WERI-Rb-1 (cell line): ENCODE measurements at regions not wholly inside any gene's neighbourhood (a gene's known extent, or its start where the extent isn't known, plus 50 kb on each side); places are given as distances from the start of the nearest gene placed in this dataset.

Experiments
- DNase-seq: peaks from one replicate; pipeline ENCODE4 v3.0.0-alpha.2; 2020
- H3K27ac ChIP-seq: fragments of 250-450 bp; sonication (Bioruptor Pico); 2 replicates; pipeline ENCODE4 v1.5.1; 2020; ENCODE audit warnings: mild to moderate bottlenecking, moderate library complexity
- H3K27me3 ChIP-seq: fragments of 250-450 bp; sonication (Bioruptor Pico); 2 replicates; pipeline ENCODE4 v1.5.1; 2021; ENCODE audit warnings: mild to moderate bottlenecking, low read depth, moderate library complexity; ENCODE audit not compliant: insufficient read depth, severe bottlenecking
- H3K36me3 ChIP-seq: fragments of 250-450 bp; sonication (Bioruptor Pico); 2 replicates; pipeline ENCODE4 v1.5.1; 2020; ENCODE audit warnings: mild to moderate bottlenecking, moderate library complexity
- H3K4me3 ChIP-seq: 2 replicates; pipeline ENCODE4 v1.5.1; 2011; ENCODE audit warnings: low read depth, mild to moderate bottlenecking, control low read depth, low read length
- H3K9me3 ChIP-seq: fragments of 250-450 bp; sonication (Bioruptor Pico); 2 replicates; pipeline ENCODE4 v1.5.1; 2021; ENCODE audit warnings: mild to moderate bottlenecking, moderate library complexity; ENCODE audit not compliant: severe bottlenecking
- TF ChIP-seq, protein P1 (sequence below): IDR thresholded peaks from 2 replicates; pipeline ENCODE4 v1.5.1; 2011; ENCODE audit warnings: low read depth, mild to moderate bottlenecking, control low read depth, inconsistent platforms, low read length

DNA sequence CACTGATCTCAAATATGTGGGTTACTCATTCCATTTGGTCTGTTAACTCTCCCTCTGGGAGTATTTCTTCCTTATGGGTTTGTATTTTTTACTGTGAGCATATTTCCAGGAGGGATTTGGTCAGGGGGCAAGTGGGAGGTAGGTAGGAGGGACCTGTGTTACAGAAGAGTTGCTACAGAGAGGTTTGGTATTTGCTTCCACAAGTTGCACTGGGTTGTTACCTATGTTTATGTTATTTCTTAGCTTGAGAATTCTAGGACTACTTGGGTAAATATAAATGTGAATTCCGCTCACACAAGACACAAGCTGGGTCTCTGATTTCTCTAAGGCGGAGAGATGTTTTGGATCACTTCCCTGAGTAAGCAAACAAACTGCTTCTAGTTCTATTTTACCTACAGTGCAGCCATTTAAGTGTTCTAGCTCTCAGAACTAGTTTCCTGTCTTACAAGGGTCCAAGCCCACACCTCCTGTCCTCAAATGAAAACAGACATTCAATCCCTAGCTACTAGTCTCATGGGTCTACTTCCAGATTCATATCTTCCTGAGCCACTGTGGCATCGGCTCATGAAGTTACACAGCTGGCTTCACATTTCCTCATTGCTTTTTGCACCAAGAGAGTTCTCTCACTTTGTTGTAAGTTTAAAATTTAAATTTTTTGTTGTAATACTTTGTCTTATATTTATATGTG lies 75.4 kb upstream of the PPP1R3C start:
- Histone ChIP-seq H3K36me3 (no peaks in the 10 kb centered on the region), H3K4me3 (no peak overlapping the region), H3K27me3 (no peaks in the 10 kb centered on the region), H3K9me3 (no peaks in the 10 kb centered on the region), H3K27ac (no peak overlapping the region)
- no peak for DNase-seq
- TF ChIP-seq, protein P1, sequence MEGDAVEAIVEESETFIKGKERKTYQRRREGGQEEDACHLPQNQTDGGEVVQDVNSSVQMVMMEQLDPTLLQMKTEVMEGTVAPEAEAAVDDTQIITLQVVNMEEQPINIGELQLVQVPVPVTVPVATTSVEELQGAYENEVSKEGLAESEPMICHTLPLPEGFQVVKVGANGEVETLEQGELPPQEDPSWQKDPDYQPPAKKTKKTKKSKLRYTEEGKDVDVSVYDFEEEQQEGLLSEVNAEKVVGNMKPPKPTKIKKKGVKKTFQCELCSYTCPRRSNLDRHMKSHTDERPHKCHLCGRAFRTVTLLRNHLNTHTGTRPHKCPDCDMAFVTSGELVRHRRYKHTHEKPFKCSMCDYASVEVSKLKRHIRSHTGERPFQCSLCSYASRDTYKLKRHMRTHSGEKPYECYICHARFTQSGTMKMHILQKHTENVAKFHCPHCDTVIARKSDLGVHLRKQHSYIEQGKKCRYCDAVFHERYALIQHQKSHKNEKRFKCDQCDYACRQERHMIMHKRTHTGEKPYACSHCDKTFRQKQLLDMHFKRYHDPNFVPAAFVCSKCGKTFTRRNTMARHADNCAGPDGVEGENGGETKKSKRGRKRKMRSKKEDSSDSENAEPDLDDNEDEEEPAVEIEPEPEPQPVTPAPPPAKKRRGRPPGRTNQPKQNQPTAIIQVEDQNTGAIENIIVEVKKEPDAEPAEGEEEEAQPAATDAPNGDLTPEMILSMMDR, result no peak

DNA sequence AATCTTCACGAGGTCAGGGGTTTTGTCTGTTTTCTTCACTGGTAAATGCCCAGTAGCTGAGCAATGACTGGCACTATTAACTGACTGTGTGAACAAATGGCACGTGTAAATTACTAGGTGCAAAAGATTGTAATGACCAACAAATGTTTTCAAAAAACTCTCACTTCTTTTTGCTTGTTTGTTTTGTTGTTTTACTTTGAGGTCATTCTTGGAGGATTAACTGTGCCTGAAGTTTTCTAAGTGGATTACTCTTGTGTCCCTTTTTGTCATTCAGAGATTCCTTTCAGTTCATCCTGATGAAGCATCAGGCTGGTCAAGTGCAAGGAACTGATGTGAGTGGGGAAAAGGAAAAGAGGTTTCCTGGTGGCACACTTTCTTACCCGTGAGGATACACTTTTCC lies 74.4 kb upstream of the PPP1R3C start:
- TF ChIP-seq, protein P1, result no peak
- no peak overlapping the region for H3K27ac ChIP-seq
- no peaks in the 10 kb centered on the region for H3K27me3 ChIP-seq
- no peaks in the 10 kb centered on the region for H3K9me3 ChIP-seq
- H3K4me3 ChIP-seq, result no peak overlapping the region
- DNase-seq, result no peak
- H3K36me3 ChIP-seq, result no peaks in the 10 kb centered on the region

DNA sequence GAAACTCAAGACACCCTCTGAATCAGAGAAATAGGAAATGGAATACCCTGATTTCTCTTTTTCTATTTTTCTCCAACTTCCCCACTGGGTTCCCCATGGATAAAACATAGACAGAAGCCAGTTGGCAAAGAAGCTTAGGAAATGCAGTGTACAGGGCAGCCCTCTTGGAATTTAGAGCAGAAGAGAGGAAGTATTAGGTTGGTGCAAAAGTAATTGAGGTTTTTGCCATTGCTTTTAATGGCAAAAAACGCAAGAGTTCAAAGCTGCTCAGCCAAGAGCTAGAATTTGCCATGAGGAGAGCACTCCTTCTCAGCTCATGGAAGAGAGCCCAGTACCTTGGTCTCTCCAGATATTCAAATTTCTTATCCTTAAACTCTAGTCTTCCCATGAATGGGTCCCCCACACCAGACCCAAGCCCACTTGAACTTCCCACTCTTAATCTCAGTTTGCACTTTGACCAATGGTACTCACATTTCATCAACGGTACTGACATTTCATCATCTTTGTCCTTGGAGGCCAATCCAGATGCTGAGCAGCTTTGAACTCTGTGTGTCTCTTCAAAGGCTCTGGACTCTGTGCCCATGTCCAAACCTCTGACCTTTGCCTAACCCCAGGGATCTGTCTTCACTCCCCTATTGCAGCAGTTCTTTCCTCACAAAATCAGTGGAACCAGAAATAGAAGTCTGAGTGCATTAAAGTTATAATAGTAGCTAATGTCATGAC lies 73.2 kb upstream of the PPP1R3C start:
- no peak for DNase-seq
- no peaks in the 10 kb centered on the region for H3K36me3 ChIP-seq
- H3K4me3 ChIP-seq, result no peak overlapping the region
- H3K27me3 ChIP-seq, result no peaks in the 10 kb centered on the region
- no peaks in the 10 kb centered on the region for H3K9me3 ChIP-seq
- H3K27ac ChIP-seq, result no peak overlapping the region
- TF ChIP-seq, protein P1, result no peak

DNA sequence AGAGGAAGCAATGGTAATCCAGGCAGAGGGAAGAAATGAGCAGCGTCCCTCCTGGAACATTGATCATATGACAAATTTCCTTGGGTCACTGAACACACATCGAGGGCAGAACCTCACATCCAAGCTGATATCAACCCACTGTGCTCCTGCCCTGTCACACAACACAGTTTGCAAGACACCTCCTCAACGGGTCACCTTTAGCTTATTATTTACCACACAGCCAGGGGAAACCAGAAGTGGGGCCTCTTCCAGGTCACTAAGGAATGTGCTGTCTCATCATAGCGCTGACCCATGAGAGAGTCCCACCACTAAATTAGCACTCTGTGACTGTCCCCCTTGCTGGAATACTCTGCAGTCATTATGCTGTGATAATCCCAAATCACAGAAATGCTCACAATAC lies 69.7 kb upstream of the PPP1R3C start:
- Histone ChIP-seq H3K9me3 (no peaks in the 10 kb centered on the region), H3K4me3 (no peak overlapping the region), H3K36me3 (no peaks in the 10 kb centered on the region), H3K27ac (no peak overlapping the region), H3K27me3 (no peaks in the 10 kb centered on the region)
- no peak for DNase-seq
- TF ChIP-seq, protein P1, result no peak

DNA sequence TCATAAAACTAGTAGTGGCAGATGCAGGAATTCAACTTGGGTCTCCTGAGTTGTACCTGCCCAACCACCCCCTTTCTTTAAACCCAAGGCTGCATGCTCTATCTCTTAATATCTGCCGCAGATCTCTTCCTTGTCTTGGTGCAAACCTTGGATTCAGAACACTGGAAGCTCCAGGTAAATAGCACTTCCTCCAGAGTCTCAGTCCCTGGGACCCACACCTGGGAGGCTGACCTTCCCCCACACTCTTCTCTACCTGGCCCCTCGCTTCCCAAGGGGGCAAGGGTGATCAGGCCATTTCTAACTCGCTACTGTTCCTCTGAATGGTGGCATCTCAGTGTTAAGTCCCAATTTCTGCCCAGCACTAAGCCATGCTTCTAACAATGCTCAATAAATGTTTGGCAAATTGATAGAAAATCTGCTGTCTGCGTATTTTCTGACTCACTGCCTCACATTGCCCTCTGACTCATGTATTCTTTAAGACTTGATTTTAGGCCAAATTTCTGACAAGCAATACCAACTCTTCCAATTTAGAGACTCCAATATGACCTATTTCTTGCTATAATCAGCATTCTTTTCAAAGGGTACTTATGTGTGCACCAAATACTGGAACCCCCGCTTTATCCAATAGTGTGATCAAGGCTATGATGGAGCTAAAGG lies 68.0 kb upstream of the PPP1R3C start:
- H3K4me3 ChIP-seq, result no peak overlapping the region
- TF ChIP-seq, protein P1, result no peak
- no peak for DNase-seq

More for the DNA sequence above, 68.0 kb upstream of the PPP1R3C start:
- no peaks in the 10 kb centered on the region for H3K36me3 ChIP-seq
- no peaks in the 10 kb centered on the region for H3K9me3 ChIP-seq
- no peak overlapping the region for H3K27ac ChIP-seq
- no peaks in the 10 kb centered on the region for H3K27me3 ChIP-seq
